ENCODE measurements at regions not wholly inside any gene's neighbourhood (a gene's known extent, or its start where the extent isn't known, plus 50 kb on each side); places are given as distances from the start of the nearest gene placed in this dataset.

GRCh38 chr3:56889131-56889530 is 87.4 kb upstream of the ARHGEF3 start:
- DNase-seq, result no peak

GRCh38 chr3:56887402-56888025 is 85.8 kb upstream of the ARHGEF3 start:
- no peak for DNase-seq

- DNase-seq, result no peak
These were observed 84.6 kb upstream of the ARHGEF3 start for GRCh38 chr3:56886314-56886713.

- DNase-seq, result no peak
These were observed 84.1 kb upstream of the ARHGEF3 start for GRCh38 chr3:56885879-56886278.

- no peak for DNase-seq
These were observed 83.7 kb upstream of the ARHGEF3 start for GRCh38 chr3:56885453-56885852.

GRCh38 chr3:56884387-56884786 is 82.6 kb upstream of the ARHGEF3 start:
- DNase-seq, result no peak

GRCh38 chr3:56883828-56884227 is 82.1 kb upstream of the ARHGEF3 start:
- no peak for DNase-seq

- DNase-seq, result no peak
These were observed 81.1 kb upstream of the ARHGEF3 start for GRCh38 chr3:56882896-56883295.

GRCh38 chr3:56881841-56882240 is 80.1 kb upstream of the ARHGEF3 start:
- no peak for DNase-seq

GRCh38 chr3:56880720-56881575 is 79.2 kb upstream of the ARHGEF3 start:
- no peak for DNase-seq

- no peak for DNase-seq
These were observed 77.9 kb upstream of the ARHGEF3 start for GRCh38 chr3:56879436-56880215.

GRCh38 chr3:56878074-56878473 is 76.3 kb upstream of the ARHGEF3 start:
- DNase-seq, result no peak

GRCh38 chr3:56876916-56877315 is 75.2 kb upstream of the ARHGEF3 start:
- DNase-seq, result no peak

GRCh38 chr3:56874269-56874668 is 72.5 kb upstream of the ARHGEF3 start:
- no peak for DNase-seq

- no peak for DNase-seq
These were observed 68.7 kb upstream of the ARHGEF3 start for GRCh38 chr3:56870436-56870835.

GRCh38 chr3:56869157-56869889 is 67.6 kb upstream of the ARHGEF3 start:
- DNase-seq, result no peak

- no peak for DNase-seq
These were observed 67.0 kb upstream of the ARHGEF3 start for GRCh38 chr3:56868706-56869105.

GRCh38 chr3:56867671-56868070 is 65.9 kb upstream of the ARHGEF3 start:
- DNase-seq, result no peak

- DNase-seq, result no peak
These were observed 63.3 kb upstream of the ARHGEF3 start for GRCh38 chr3:56864918-56865524.

- no peak for DNase-seq
These were observed 62.3 kb upstream of the ARHGEF3 start for GRCh38 chr3:56864090-56864489.

- no peak for DNase-seq
These were observed 60.8 kb upstream of the ARHGEF3 start for GRCh38 chr3:56862352-56863062.

GRCh38 chr3:56861511-56861910 is 59.8 kb upstream of the ARHGEF3 start:
- DNase-seq, result no peak
